Mucosa of rectum (tissue), 2 donors: ENCODE measurements at regions not wholly inside any gene's neighbourhood (a gene's known extent, or its start where the extent isn't known, plus 50 kb on each side); places are given as distances from the start of the nearest gene placed in this dataset.

Experiments
- H3K27ac ChIP-seq, 2 donors: one replicate each; pipeline ENCODE4 v1.7.0; 2013; ENCODE audit warnings: inconsistent platforms in 2 of 2, low read depth in 2 of 2, low read length in 2 of 2
- H3K27me3 ChIP-seq, 2 donors: one replicate each; pipeline ENCODE4 v1.7.0; 2013; ENCODE audit warnings: low read length in 2 of 2; ENCODE audit not compliant: control insufficient read depth in 2 of 2, insufficient read depth in 2 of 2
- H3K36me3 ChIP-seq, 2 donors: one replicate each; pipeline ENCODE4 v1.7.0; 2013; ENCODE audit warnings: low read length in 2 of 2; ENCODE audit not compliant: control insufficient read depth in 2 of 2, insufficient read depth in 2 of 2
- H3K4me1 ChIP-seq, 2 donors: one replicate each; pipeline ENCODE4 v1.7.0; 2013; ENCODE audit warnings: low read length in 2 of 2, mild to moderate bottlenecking in 1 of 2; ENCODE audit not compliant: control insufficient read depth in 2 of 2, insufficient read depth in 2 of 2
- H3K4me3 ChIP-seq, 2 donors: one replicate each; pipeline ENCODE4 v1.7.0; 2013; ENCODE audit warnings: low read length in 2 of 2
- H3K9ac ChIP-seq, 2 donors: one replicate each; pipeline ENCODE4 v1.7.0; 2013; ENCODE audit warnings: low read length in 2 of 2, low read depth in 1 of 2, mild to moderate bottlenecking in 1 of 2
- H3K9me3 ChIP-seq, 2 donors: one replicate each; pipeline ENCODE4 v1.7.0; 2013; ENCODE audit warnings: low read length in 2 of 2; ENCODE audit not compliant: control insufficient read depth in 2 of 2
- donor health status: healthy.
- donor health status: Normal muscosa, but diverticular disease.

GRCh38 chr5:97377582-97377981 lies 194.5 kb upstream of the RIOK2 start:
- Histone ChIP-seq H3K27ac (no peak overlapping the region), H3K9me3 (no peaks in the 10 kb centered on the region), H3K4me1 (no peaks in the 10 kb centered on the region)

GRCh38 chr5:97383996-97384395 lies 200.9 kb upstream of the RIOK2 start:
- Histone ChIP-seq H3K9ac (no peak overlapping the region), H3K27me3 (no peaks in the 10 kb centered on the region), H3K4me3 (no peak overlapping the region), H3K4me1 (no peaks in the 10 kb centered on the region), H3K9me3 (no peaks in the 10 kb centered on the region), H3K27ac (no peak overlapping the region), H3K36me3 (no peaks in the 10 kb centered on the region)

More at GRCh38 chr5:97377582-97377981, 194.5 kb upstream of the RIOK2 start:
- no peaks in the 10 kb centered on the region for H3K27me3 ChIP-seq
- H3K9ac ChIP-seq, result no peak overlapping the region
- no peaks in the 10 kb centered on the region for H3K36me3 ChIP-seq
- H3K4me3 ChIP-seq, result no peak overlapping the region

GRCh38 chr5:97388794-97389193 lies 205.7 kb upstream of the RIOK2 start:
- H3K27me3 ChIP-seq, result no peaks in the 10 kb centered on the region
- H3K4me3 ChIP-seq, result no peak overlapping the region
- no peak overlapping the region for H3K9ac ChIP-seq
- H3K4me1 ChIP-seq, result no peaks in the 10 kb centered on the region
- no peaks in the 10 kb centered on the region for H3K9me3 ChIP-seq
- no peak overlapping the region for H3K27ac ChIP-seq
- no peaks in the 10 kb centered on the region for H3K36me3 ChIP-seq

DNA sequence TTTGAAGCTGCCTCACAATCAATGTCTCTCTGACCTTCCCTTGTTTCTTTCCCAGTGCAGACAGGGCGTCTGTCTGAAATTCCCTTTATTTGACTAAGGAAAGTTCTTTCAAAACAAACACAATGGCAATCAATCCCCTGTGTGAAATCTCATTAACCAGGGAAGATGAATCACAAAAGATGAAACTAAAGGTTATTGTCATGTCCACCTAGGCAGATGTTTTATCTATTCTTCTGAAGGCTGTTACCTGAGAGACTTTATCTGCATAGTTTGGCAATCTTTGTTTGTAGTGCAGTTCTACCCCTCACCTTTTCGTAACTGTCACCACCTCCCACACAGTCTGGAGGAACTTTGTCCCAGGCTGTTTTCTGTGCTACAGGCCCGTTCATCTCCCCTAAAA lies 217.5 kb upstream of the RIOK2 start:
- no peaks in the 10 kb centered on the region for H3K27me3 ChIP-seq
- H3K9ac ChIP-seq, result no peak overlapping the region
- H3K36me3 ChIP-seq, result no peaks in the 10 kb centered on the region
- H3K4me1 ChIP-seq, result no peaks in the 10 kb centered on the region
- no peak overlapping the region for H3K27ac ChIP-seq
- no peak overlapping the region for H3K4me3 ChIP-seq
- no peaks in the 10 kb centered on the region for H3K9me3 ChIP-seq

- Histone ChIP-seq H3K4me1 (no peaks in the 10 kb centered on the region), H3K4me3 (no peak overlapping the region), H3K9me3 (no peaks in the 10 kb centered on the region), H3K27ac (no peak overlapping the region), H3K27me3 (no peaks in the 10 kb centered on the region), H3K9ac (no peak overlapping the region), H3K36me3 (no peaks in the 10 kb centered on the region)
Observed at GRCh38 chr5:97405941-97406340, 222.9 kb upstream of the RIOK2 start.

DNA sequence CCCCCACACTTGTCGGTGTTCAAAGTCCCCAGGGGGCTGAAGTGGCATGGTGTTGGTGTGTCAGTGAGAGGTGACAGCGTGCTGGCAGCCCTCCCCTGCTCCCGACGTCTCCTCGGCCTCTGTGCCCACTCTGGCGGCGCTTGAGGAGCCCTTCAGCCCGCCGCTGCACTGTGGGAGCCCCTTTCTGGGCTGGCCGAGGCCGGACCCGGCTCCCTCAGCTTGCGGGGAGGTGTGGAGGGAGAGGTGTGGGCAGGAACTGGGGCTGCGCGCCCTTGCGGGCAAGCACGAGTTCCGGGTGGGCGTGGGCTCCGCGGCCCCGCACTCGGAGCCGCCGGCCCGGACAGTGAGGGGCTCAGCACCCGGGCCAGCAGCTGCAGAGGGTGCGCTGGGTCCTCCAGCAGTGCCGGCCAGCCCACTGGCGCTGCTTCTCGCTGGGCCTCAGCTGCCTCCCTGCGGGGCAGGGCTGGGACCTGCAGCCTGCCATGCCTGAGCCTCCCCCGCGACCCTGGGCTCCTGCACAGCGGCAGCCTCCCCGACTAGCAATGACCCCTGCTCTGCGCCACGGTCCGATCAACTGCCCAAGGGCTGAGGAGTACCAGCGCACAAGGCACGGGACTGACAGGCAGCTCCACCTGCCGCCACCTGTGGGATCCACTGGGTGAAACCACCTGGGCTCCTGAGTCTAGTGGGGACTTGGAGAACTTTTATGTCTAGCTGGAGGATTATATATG lies 224.1 kb upstream of the RIOK2 start:
- no peak overlapping the region for H3K4me3 ChIP-seq
- H3K4me1 ChIP-seq, result no peaks in the 10 kb centered on the region
- H3K36me3 ChIP-seq, result no peaks in the 10 kb centered on the region
- H3K9me3 ChIP-seq, result no peaks in the 10 kb centered on the region
- H3K27me3 ChIP-seq, result no peaks in the 10 kb centered on the region
- no peak overlapping the region for H3K27ac ChIP-seq
- H3K9ac ChIP-seq, result no peak overlapping the region

GRCh38 chr5:97408331-97408730 lies 225.3 kb upstream of the RIOK2 start:
- Histone ChIP-seq H3K27ac (no peak overlapping the region), H3K27me3 (no peaks in the 10 kb centered on the region), H3K36me3 (no peaks in the 10 kb centered on the region), H3K4me1 (no peaks in the 10 kb centered on the region), H3K9me3 (no peaks in the 10 kb centered on the region), H3K9ac (no peak overlapping the region), H3K4me3 (no peak overlapping the region)

DNA sequence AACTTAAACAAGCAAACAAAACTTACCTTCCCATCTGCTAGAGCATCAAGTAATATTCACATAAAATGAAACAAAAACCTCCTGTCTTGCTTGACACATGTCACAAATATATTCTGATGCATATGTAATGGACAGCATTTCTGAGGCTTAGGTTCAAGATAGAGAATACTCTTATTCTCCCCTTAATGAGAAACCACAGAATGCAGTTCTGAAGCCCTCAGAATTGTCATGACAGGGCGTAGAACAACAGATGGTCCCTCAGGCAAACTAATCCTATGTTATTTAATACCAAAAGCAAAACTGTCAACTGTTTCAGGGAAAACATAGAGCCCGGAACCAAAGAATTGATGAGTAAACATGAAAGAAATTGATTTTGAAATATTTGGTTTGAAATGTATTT lies 229.9 kb upstream of the RIOK2 start:
- Histone ChIP-seq H3K27me3 (no peaks in the 10 kb centered on the region), H3K4me1 (no peaks in the 10 kb centered on the region), H3K27ac (no peak overlapping the region), H3K9me3 (no peaks in the 10 kb centered on the region), H3K36me3 (no peaks in the 10 kb centered on the region), H3K9ac (no peak overlapping the region), H3K4me3 (no peak overlapping the region)

DNA sequence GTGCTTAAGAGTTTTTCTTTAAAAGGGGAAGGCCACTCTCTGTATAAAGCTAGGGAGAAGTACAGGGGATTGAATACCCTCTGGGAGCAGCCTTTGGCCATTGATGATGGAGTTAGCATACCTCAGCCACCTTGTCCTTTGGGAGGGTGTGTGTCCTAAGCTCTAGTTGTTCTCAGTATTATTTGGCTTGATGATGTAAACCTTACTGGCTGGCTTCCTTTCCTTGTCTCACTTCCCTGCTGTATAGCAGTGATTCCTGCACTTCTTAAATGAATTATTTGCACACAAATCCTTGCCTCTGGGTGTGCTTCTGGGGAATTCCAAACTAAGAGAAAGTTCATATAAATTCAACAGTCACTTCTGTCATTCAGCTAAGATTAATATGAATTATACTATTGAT lies 234.9 kb upstream of the RIOK2 start:
- Histone ChIP-seq H3K9me3 (no peaks in the 10 kb centered on the region), H3K27ac (no peak overlapping the region), H3K4me3 (no peak overlapping the region), H3K36me3 (no peaks in the 10 kb centered on the region), H3K4me1 (no peaks in the 10 kb centered on the region), H3K27me3 (no peaks in the 10 kb centered on the region), H3K9ac (no peak overlapping the region)

DNA sequence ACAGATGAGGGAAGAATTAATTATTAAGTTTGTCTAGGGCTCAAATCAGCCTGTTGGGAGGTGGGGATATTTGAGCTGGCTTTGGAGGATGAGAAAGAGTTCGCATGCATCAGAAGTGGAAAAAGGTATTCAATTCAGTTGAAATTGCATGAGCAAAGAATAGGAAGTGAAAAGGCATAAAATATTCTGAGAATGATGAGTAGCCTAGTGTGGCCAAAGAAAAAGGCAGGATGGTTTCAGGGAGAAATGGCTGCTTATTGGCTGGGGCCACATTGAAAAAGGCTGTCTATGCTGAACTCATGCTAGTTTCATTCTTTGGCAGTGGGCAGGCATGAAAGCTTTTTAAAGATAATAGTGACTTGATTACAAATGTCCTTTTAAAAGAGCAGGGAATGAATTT lies 235.4 kb upstream of the RIOK2 start:
- H3K36me3 ChIP-seq, result no peaks in the 10 kb centered on the region
- no peak overlapping the region for H3K27ac ChIP-seq
- H3K27me3 ChIP-seq, result no peaks in the 10 kb centered on the region
- H3K4me1 ChIP-seq, result no peaks in the 10 kb centered on the region
- no peak overlapping the region for H3K4me3 ChIP-seq
- H3K9ac ChIP-seq, result no peak overlapping the region
- no peaks in the 10 kb centered on the region for H3K9me3 ChIP-seq

DNA sequence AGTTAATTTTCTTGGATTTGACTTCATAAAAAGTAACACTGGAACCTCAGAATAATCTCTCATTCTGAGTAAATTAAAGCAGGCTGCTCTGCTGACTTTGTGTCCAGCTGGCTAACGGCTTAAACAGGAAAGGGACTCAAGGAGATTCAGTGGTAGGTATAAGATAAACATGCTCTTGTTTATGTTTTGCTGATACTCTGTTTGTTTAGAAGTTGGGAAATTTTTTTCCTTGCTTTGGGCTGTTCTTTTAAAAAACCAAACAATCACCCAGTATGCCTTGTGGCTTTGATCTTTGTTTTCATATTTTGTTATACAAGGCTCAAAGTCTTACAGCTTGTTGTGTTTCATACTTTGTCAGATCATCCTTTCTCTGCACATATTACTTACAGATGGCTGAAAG lies 237.6 kb upstream of the RIOK2 start:
- no peaks in the 10 kb centered on the region for H3K4me1 ChIP-seq
- H3K27ac ChIP-seq, result no peak overlapping the region
- no peak overlapping the region for H3K9ac ChIP-seq
- H3K27me3 ChIP-seq, result no peaks in the 10 kb centered on the region
- H3K36me3 ChIP-seq, result no peaks in the 10 kb centered on the region
- H3K9me3 ChIP-seq, result no peaks in the 10 kb centered on the region
- H3K4me3 ChIP-seq, result no peak overlapping the region
